Left ventricle myocardium inferior (tissue), 1 donor: ENCODE measurements at regions not wholly inside any gene's neighbourhood (a gene's known extent, or its start where the extent isn't known, plus 50 kb on each side); places are given as distances from the start of the nearest gene placed in this dataset.

Experiments used
- DNase-seq: peaks from one replicate; pipeline ENCODE4 v3.0.0-alpha.2; 2020
- H3K27ac ChIP-seq: fragments of 200-600 bp; replicated peaks from 2 replicates; pipeline ENCODE4 v1.8.0; 2021
- H3K27me3 ChIP-seq: fragments of 200-600 bp; 2 replicates; pipeline ENCODE4 v1.8.0; 2021; ENCODE audit warnings: low read depth
- H3K36me3 ChIP-seq: fragments of 200-600 bp; 2 replicates; pipeline ENCODE4 v1.8.0; 2021
- H3K4me1 ChIP-seq: fragments of 200-600 bp; 2 replicates; pipeline ENCODE4 v1.8.0; 2021
- H3K4me3 ChIP-seq: fragments of 200-600 bp; 2 replicates; pipeline ENCODE4 v1.8.0; 2021; ENCODE audit warnings: mild to moderate bottlenecking, moderate library complexity
- H3K9me3 ChIP-seq: fragments of 200-600 bp; replicated peaks from 2 replicates; pipeline ENCODE4 v1.8.0; 2021
- CTCF ChIP-seq: fragments of 200-600 bp; IDR thresholded peaks from 2 replicates; pipeline ENCODE4 v1.8.0; 2021; ENCODE audit warnings: antibody characterized with exemption, mild to moderate bottlenecking, borderline replicate concordance
- intact Hi-C: fragments of 100-400 bp; cut with micrococcal nuclease; formaldehyde crosslinking; loops from one replicate; pipeline ENCODE4 v1.11.0; 2022
- donor health status: DM: no; HTN: yes; CAD: no; lungs with severe emphysema.

- Histone ChIP-seq H3K27ac (no peak overlapping the region), H3K9me3 (no peaks in the 10 kb centered on the region), H3K36me3 (no peaks in the 10 kb centered on the region), H3K4me1 (peaks cover 7% of the 10 kb centered on the region), H3K27me3 (no peaks in the 10 kb centered on the region), H3K4me3 (no peak overlapping the region)
- intact Hi-C loops: no loop called here
- TF ChIP-seq CTCF: no peak
- no peak for DNase-seq
Observed at GRCh38 chr10:94198324-94198723, 164.4 kb downstream of the NOC3L start.

GRCh38 chr10:94199565-94199964, 163.2 kb downstream of the NOC3L start:
- H3K36me3 ChIP-seq: no peaks in the 10 kb centered on the region
- no peak for TF ChIP-seq CTCF
- no peaks in the 10 kb centered on the region for H3K27me3 ChIP-seq
- no peak overlapping the region for H3K27ac ChIP-seq
- H3K9me3 ChIP-seq: no peaks in the 10 kb centered on the region
- no peaks in the 10 kb centered on the region for H3K4me1 ChIP-seq
- no peak for DNase-seq
- intact Hi-C loops: no loop called here
- no peak overlapping the region for H3K4me3 ChIP-seq

- Histone ChIP-seq H3K4me3 (no peak overlapping the region), H3K4me1 (peaks cover 3% of the 10 kb centered on the region), H3K27me3 (no peaks in the 10 kb centered on the region), H3K9me3 (no peaks in the 10 kb centered on the region), H3K27ac (no peak overlapping the region), H3K36me3 (no peaks in the 10 kb centered on the region)
- intact Hi-C loops: no loop called here
- TF ChIP-seq CTCF: no peak
- no peak for DNase-seq
Observed at GRCh38 chr10:94200146-94200837, 162.4 kb downstream of the NOC3L start.

- Histone ChIP-seq H3K27me3 (no peaks in the 10 kb centered on the region), H3K4me3 (no peak overlapping the region), H3K4me1 (peaks cover 36% of the 10 kb centered on the region), H3K27ac (no peak overlapping the region), H3K9me3 (no peaks in the 10 kb centered on the region), H3K36me3 (no peaks in the 10 kb centered on the region)
- intact Hi-C loops: no loop called here
- TF ChIP-seq CTCF: no peak
- DNase-seq: no peak
Observed at GRCh38 chr10:94205396-94205831, 157.3 kb downstream of the NOC3L start.

GRCh38 chr10:94206176-94206575, 156.6 kb downstream of the NOC3L start:
- intact Hi-C loops: no loop called here
- H3K9me3 ChIP-seq: no peaks in the 10 kb centered on the region
- H3K27me3 ChIP-seq: no peaks in the 10 kb centered on the region
- H3K4me1 ChIP-seq: peaks cover 44% of the 10 kb centered on the region
- no peaks in the 10 kb centered on the region for H3K36me3 ChIP-seq
- no peak overlapping the region for H3K4me3 ChIP-seq
- TF ChIP-seq CTCF: no peak
- no peak overlapping the region for H3K27ac ChIP-seq
- no peak for DNase-seq
